ENCODE measurements at regions not wholly inside any gene's neighbourhood (a gene's known extent, or its start where the extent isn't known, plus 50 kb on each side); places are given as distances from the start of the nearest gene placed in this dataset.

DNA sequence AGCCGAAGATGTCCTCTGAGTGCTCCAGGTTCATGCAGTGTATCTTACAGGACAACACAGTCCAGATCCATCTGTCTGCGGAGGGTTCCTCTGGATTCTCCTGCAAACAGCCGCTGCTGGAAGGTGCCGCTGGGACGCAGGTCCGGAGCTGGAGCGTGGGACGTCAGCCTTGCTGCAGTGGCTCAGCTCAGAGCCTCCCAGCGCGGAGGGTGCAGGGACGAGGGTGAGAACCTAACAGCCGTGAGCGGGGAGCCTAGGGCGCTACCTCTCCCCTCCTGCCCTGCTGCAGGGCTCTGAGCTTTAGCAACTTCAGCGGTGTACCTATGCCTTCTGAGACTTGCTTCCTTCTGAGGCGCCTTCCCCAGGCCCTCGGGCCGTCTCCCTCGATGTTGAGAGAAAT is 137.6 kb upstream of the TMEM72 start:
- TF ChIP-seq, protein P1, sequence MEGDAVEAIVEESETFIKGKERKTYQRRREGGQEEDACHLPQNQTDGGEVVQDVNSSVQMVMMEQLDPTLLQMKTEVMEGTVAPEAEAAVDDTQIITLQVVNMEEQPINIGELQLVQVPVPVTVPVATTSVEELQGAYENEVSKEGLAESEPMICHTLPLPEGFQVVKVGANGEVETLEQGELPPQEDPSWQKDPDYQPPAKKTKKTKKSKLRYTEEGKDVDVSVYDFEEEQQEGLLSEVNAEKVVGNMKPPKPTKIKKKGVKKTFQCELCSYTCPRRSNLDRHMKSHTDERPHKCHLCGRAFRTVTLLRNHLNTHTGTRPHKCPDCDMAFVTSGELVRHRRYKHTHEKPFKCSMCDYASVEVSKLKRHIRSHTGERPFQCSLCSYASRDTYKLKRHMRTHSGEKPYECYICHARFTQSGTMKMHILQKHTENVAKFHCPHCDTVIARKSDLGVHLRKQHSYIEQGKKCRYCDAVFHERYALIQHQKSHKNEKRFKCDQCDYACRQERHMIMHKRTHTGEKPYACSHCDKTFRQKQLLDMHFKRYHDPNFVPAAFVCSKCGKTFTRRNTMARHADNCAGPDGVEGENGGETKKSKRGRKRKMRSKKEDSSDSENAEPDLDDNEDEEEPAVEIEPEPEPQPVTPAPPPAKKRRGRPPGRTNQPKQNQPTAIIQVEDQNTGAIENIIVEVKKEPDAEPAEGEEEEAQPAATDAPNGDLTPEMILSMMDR (conservative IDR thresholded peaks at IDR 0.05): no peak
- TF ChIP-seq EZH2 (IDR thresholded peaks at IDR 0.05; ENCODE audit: low read depth): no peak

Measured in PC-9 (cell line).